ENCODE measurements at regions not wholly inside any gene's neighbourhood (a gene's known extent, or its start where the extent isn't known, plus 50 kb on each side); places are given as distances from the start of the nearest gene placed in this dataset.
"Not testable (repeated sequence)": the region's sequence is repeated elsewhere in the genome, so short reads cannot be mapped to it uniquely, and the experiment has no call there.

- H3K4me3 ChIP-seq, result no peak overlapping the region
- TF ChIP-seq CTCF (IDR thresholded peaks at IDR 0.05), result no peak
- no peak overlapping the region for H3K27ac ChIP-seq
- DNase-seq (ENCODE audit: low spot score), result no peak
Observed at GRCh38 chr10:3955493-3955892, 170.5 kb upstream of the KLF6 start.

GRCh38 chr10:3954615-3955014 is 169.6 kb upstream of the KLF6 start:
- H3K4me3 ChIP-seq, result no peak overlapping the region
- no peak overlapping the region for H3K27ac ChIP-seq
- no peak for DNase-seq (ENCODE audit: low spot score)
- no peak for TF ChIP-seq CTCF (IDR thresholded peaks at IDR 0.05)

GRCh38 chr10:3954007-3954406 is 169.0 kb upstream of the KLF6 start:
- H3K27ac ChIP-seq, result not testable (repeated sequence)

GRCh38 chr10:3951993-3952392 is 167.0 kb upstream of the KLF6 start:
- Histone ChIP-seq H3K27ac (peak overlapping the region; percentile 33 to 37), H3K4me3 (no peak overlapping the region)
- no peak for TF ChIP-seq CTCF (IDR thresholded peaks at IDR 0.05)
- no peak for DNase-seq (ENCODE audit: low spot score)

More at GRCh38 chr10:3954007-3954406, 169.0 kb upstream of the KLF6 start:
- DNase-seq (ENCODE audit: low spot score); H3K4me3 ChIP-seq: not testable (repeated sequence)

- H3K27ac ChIP-seq, result no peak overlapping the region
- TF ChIP-seq CTCF (IDR thresholded peaks at IDR 0.05), result no peak
- DNase-seq (ENCODE audit: low spot score), result no peak
Observed at GRCh38 chr10:3950676-3951275, 165.8 kb upstream of the KLF6 start.

GRCh38 chr10:3949711-3950110 is 164.7 kb upstream of the KLF6 start:
- DNase-seq (ENCODE audit: low spot score), result no peak

More at GRCh38 chr10:3950676-3951275, 165.8 kb upstream of the KLF6 start:
- H3K4me3 ChIP-seq, result no peak overlapping the region

GRCh38 chr10:3948843-3949242 is 163.8 kb upstream of the KLF6 start:
- no peak overlapping the region for H3K27ac ChIP-seq
- H3K4me3 ChIP-seq, result no peak overlapping the region
- no peak for DNase-seq (ENCODE audit: low spot score)
- no peak for TF ChIP-seq CTCF (IDR thresholded peaks at IDR 0.05)

More at GRCh38 chr10:3949711-3950110, 164.7 kb upstream of the KLF6 start:
- Histone ChIP-seq H3K4me3 (no peak overlapping the region), H3K27ac (no peak overlapping the region)
- TF ChIP-seq CTCF (IDR thresholded peaks at IDR 0.05), result no peak
